GM13976 (cell line): ENCODE measurements at regions not wholly inside any gene's neighbourhood (a gene's known extent, or its start where the extent isn't known, plus 50 kb on each side); places are given as distances from the start of the nearest gene placed in this dataset.

ENCODE experiments used
- DNase-seq: peaks from one replicate; pipeline ENCODE4 v3.0.0; 2012; ENCODE audit warnings: low spot score
- in situ Hi-C: fragments of 300-500 bp; cut with MboI; formaldehyde crosslinking; loops from one replicate; pipeline ENCODE4 v1.12.0; 2022; ENCODE audit warnings: low sequenced_read_pairs, mixed read lengths, inconsistent platforms; ENCODE audit not compliant: unreplicated experiment
- TF ChIP-seq, protein P1 (sequence below): IDR thresholded peaks from 2 replicates; pipeline ENCODE4 v1.5.1; 2012; ENCODE audit warnings: borderline replicate concordance, mild to moderate bottlenecking; ENCODE audit not compliant: insufficient read depth; ENCODE audit errors: extremely low read depth, missing control alignments, control extremely low read depth

GRCh38 chr1:96095849-96096612 lies 625.6 kb upstream of the PTBP2 start:
- in situ Hi-C loops: no loop called here
- no peak for DNase-seq
- TF ChIP-seq, protein P1, sequence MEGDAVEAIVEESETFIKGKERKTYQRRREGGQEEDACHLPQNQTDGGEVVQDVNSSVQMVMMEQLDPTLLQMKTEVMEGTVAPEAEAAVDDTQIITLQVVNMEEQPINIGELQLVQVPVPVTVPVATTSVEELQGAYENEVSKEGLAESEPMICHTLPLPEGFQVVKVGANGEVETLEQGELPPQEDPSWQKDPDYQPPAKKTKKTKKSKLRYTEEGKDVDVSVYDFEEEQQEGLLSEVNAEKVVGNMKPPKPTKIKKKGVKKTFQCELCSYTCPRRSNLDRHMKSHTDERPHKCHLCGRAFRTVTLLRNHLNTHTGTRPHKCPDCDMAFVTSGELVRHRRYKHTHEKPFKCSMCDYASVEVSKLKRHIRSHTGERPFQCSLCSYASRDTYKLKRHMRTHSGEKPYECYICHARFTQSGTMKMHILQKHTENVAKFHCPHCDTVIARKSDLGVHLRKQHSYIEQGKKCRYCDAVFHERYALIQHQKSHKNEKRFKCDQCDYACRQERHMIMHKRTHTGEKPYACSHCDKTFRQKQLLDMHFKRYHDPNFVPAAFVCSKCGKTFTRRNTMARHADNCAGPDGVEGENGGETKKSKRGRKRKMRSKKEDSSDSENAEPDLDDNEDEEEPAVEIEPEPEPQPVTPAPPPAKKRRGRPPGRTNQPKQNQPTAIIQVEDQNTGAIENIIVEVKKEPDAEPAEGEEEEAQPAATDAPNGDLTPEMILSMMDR: no peak

DNA sequence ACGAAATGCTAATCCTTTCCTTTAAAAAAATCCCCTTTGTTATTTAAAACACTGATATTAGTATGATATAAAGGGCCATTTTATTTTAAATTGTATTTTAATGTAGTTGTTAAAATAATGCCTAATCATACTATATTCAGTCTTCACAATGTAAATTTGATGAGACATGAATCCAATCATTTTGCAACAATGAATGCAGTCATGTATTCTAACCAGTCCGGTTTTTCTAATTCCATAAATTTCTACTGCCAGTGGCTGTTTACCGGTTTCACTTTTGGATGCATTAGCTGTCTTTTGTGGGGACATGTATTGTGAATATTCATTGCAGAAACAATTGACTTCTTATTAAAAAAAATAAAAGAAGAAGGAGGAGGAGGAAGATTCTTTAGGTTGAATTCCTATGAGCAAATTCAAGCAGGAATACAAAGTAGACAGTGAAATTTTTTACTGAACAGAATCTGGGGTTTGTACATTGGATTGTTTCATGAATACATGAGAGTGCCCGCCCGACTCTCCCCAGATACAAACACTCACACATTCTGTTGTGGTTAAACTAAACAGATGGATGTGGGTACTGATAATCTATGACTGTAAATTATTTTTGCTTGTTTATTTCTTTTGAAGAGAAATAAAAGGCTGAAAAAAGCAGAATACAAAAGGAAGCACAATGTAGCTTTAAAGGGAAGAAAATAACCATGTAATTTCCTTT lies 624.8 kb upstream of the PTBP2 start:
- no peak for DNase-seq
- TF ChIP-seq, protein P1: no peak
- in situ Hi-C loops: no loop called here

DNA sequence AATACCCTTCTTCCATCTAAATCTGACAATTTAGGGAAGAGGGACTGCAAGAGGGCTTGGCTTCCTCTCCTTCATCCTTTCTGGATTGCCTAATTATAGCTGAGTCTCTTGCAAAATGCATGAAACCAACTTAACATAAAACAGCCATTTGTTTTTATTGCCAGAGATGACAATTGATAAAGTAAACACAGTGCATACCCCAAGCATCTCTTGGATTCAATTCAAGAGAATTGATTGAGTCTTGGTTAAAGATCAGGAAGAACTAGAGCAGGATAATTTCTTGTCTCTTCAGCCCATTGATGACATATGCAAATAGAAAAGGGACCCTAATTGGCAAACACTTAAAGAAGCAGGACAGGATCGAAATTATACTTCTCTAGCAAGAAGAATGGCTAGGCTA lies 617.1 kb upstream of the PTBP2 start:
- DNase-seq: no peak
- TF ChIP-seq, protein P1: no peak
- in situ Hi-C loops: no loop called here

GRCh38 chr1:96104906-96105305 lies 616.7 kb upstream of the PTBP2 start:
- in situ Hi-C loops: no loop called here
- DNase-seq: no peak
- TF ChIP-seq, protein P1: no peak

DNA sequence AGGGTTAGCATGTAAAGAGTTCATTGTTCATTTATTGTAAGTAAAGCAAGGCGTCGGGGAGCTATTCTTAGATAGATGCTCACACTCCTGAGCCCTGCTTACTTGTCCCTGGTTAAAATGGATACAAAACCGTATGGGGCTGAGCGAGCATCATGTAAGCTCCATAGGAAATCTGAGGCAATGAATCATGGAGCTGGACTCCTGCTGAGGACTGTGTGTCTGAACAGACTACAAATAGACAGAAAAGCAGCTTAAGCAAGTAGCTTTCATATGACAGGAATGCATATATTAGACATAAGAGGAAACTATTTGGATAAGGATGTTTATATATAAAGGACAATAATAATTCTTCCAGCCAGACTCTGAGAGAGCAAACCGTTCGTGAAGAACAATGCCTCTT lies 604.9 kb upstream of the PTBP2 start:
- in situ Hi-C loops: no loop called here
- TF ChIP-seq, protein P1: no peak
- DNase-seq: no peak

DNA sequence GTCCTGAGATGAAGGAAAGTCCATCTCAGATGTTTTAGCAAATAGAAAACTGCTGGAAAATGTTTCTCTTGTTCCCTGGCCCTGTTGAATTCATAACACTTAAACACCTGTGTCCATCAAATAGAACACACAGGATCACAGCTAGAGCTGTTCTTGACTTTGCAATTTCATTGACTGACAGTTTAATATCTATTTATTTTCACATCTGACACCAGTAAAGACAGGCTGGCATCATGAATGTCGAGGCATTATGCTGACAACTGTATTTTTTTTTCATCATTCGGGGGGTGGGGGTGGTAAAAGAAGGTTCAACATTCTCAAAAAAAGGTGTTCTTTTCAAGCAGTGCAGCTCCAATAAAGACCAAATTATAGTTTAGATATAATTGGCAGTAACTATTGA lies 591.2 kb upstream of the PTBP2 start:
- in situ Hi-C loops: no loop called here
- DNase-seq: no peak
- TF ChIP-seq, protein P1: no peak
